Glomerular visceral epithelial cell (primary cell): ENCODE measurements at regions not wholly inside any gene's neighbourhood (a gene's known extent, or its start where the extent isn't known, plus 50 kb on each side); places are given as distances from the start of the nearest gene placed in this dataset.

Experiments used
- DNase-seq: peaks from one replicate; pipeline ENCODE4 v3.0.0-alpha.2; 2016; ENCODE audit errors: extremely low spot score

GRCh38 chr2:63658176-63658968, 69.6 kb downstream of the MDH1 start:
- DNase-seq: no peak

- DNase-seq: no peak
Measured at GRCh38 chr2:63660060-63660459, 71.3 kb downstream of the MDH1 start.

GRCh38 chr2:63661076-63661475, 72.3 kb downstream of the MDH1 start:
- DNase-seq: no peak

- DNase-seq: no peak
Measured at GRCh38 chr2:63662028-63662804, 73.5 kb downstream of the MDH1 start.

- DNase-seq: no peak
Measured at GRCh38 chr2:63663013-63663864, 74.5 kb downstream of the MDH1 start.

GRCh38 chr2:63665091-63665490, 76.3 kb downstream of the MDH1 start:
- no peak for DNase-seq

- no peak for DNase-seq
Measured at GRCh38 chr2:63665846-63666475, 77.2 kb downstream of the MDH1 start.

GRCh38 chr2:63667132-63667700, 78.5 kb downstream of the MDH1 start:
- DNase-seq: no peak

- no peak for DNase-seq
Measured at GRCh38 chr2:63668000-63668399, 79.2 kb downstream of the MDH1 start.

- no peak for DNase-seq
Measured at GRCh38 chr2:63668466-63668865, 79.7 kb downstream of the MDH1 start.

- no peak for DNase-seq
Measured at GRCh38 chr2:63669596-63669995, 80.8 kb downstream of the MDH1 start.

- no peak for DNase-seq
Measured at GRCh38 chr2:63673865-63674533, 85.2 kb downstream of the MDH1 start.

GRCh38 chr2:63675026-63675425, 86.3 kb downstream of the MDH1 start:
- no peak for DNase-seq

- no peak for DNase-seq
Measured at GRCh38 chr2:63676135-63676534, 87.4 kb downstream of the MDH1 start.

- no peak for DNase-seq
Measured at GRCh38 chr2:63678085-63678484, 89.3 kb downstream of the MDH1 start.

- no peak for DNase-seq
Measured at GRCh38 chr2:63678551-63678950, 89.8 kb downstream of the MDH1 start.

GRCh38 chr2:63679252-63679855, 90.6 kb downstream of the MDH1 start:
- DNase-seq: no peak

GRCh38 chr2:63680455-63680854, 91.7 kb downstream of the MDH1 start:
- DNase-seq: no peak

GRCh38 chr2:63681896-63682295, 93.1 kb downstream of the MDH1 start:
- DNase-seq: no peak

GRCh38 chr2:63692002-63692606, 103.3 kb downstream of the MDH1 start:
- DNase-seq: peak; percentile 56
